HEK293T (cell line): ENCODE measurements at regions not wholly inside any gene's neighbourhood (a gene's known extent, or its start where the extent isn't known, plus 50 kb on each side); places are given as distances from the start of the nearest gene placed in this dataset.

Experiments used
- CTCF ChIA-PET: fragments of 350-600 bp; formaldehyde crosslinking; extraction: SDS; loops from one replicate; lab custom pipeline; 2021; ENCODE audit warnings: antibody characterized with exemption, inconsistent platforms; lab: Yijun Ruan, JAX
- POLR2A ChIA-PET: fragments of 350-600 bp; formaldehyde crosslinking; extraction: SDS; loops from one replicate; lab custom pipeline; 2020; ENCODE audit warnings: antibody characterized with exemption, inconsistent platforms; lab: Yijun Ruan, JAX
- DNase-seq: peaks from one replicate; pipeline ENCODE4 v3.0.0; 2012; ENCODE audit warnings: mixed read lengths; ENCODE audit errors: extremely low spot score
- ARNT ChIP-seq: fragments of 450-650 bp; IDR thresholded peaks from 2 replicates; pipeline ENCODE4 v1.6.1; 2017; ENCODE audit warnings: mild to moderate bottlenecking
- BHLHE40 ChIP-seq: fragments of 450-650 bp; IDR thresholded peaks from 2 replicates; pipeline ENCODE4 v1.6.1; 2016; ENCODE audit warnings: mild to moderate bottlenecking, moderate library complexity, borderline replicate concordance
- CTBP1 ChIP-seq: fragments of 450-650 bp; IDR thresholded peaks from 2 replicates; pipeline ENCODE4 v1.6.1; 2016; ENCODE audit warnings: borderline replicate concordance
- ELF4 ChIP-seq: fragments of 450-650 bp; IDR thresholded peaks from 2 replicates; pipeline ENCODE4 v1.6.1; 2017; ENCODE audit warnings: antibody characterized with exemption
- FOXA1 ChIP-seq: fragments of 450-650 bp; IDR thresholded peaks from 2 replicates; pipeline ENCODE4 v1.6.1; 2016; ENCODE audit warnings: mild to moderate bottlenecking
- FOXK2 ChIP-seq: fragments of 450-650 bp; IDR thresholded peaks from 2 replicates; pipeline ENCODE4 v1.6.1; 2016; ENCODE audit warnings: mild to moderate bottlenecking
- FOXM1 ChIP-seq: fragments of 450-650 bp; IDR thresholded peaks from 2 replicates; pipeline ENCODE4 v1.6.1; 2017; ENCODE audit warnings: mild to moderate bottlenecking, borderline replicate concordance
- HDGF ChIP-seq: fragments of 450-650 bp; IDR thresholded peaks from 2 replicates; pipeline ENCODE4 v1.6.1; 2017; ENCODE audit warnings: antibody characterized with exemption, borderline replicate concordance
- L3MBTL2 ChIP-seq: fragments of 450-650 bp; conservative IDR thresholded peaks from 2 replicates; pipeline ENCODE4 v1.6.1; 2016; ENCODE audit warnings: mild to moderate bottlenecking
- LEF1 ChIP-seq: fragments of 450-650 bp; IDR thresholded peaks from 2 replicates; pipeline ENCODE4 v1.6.1; 2017; ENCODE audit warnings: mild to moderate bottlenecking, borderline replicate concordance
- NFRKB ChIP-seq: fragments of 450-650 bp; IDR thresholded peaks from 2 replicates; pipeline ENCODE4 v1.6.1; 2016; ENCODE audit warnings: mild to moderate bottlenecking, moderate library complexity
- PKNOX1 ChIP-seq: fragments of 450-650 bp; IDR thresholded peaks from 2 replicates; pipeline ENCODE4 v1.6.1; 2016
- SP1 ChIP-seq: fragments of 450-650 bp; IDR thresholded peaks from 2 replicates; pipeline ENCODE4 v1.6.1; 2017
- SUZ12 ChIP-seq: fragments of 450-650 bp; IDR thresholded peaks from 2 replicates; pipeline ENCODE4 v1.6.1; 2016; ENCODE audit warnings: mild to moderate bottlenecking
- TARDBP ChIP-seq: fragments of 450-650 bp; IDR thresholded peaks from 2 replicates; pipeline ENCODE4 v1.6.1; 2016
- ZNF384 ChIP-seq: fragments of 450-650 bp; IDR thresholded peaks from 2 replicates; pipeline ENCODE4 v1.6.1; 2016

- ChIA-PET POLR2A (interaction anchor here (0.5 kb wide), 1 partner anchor 16 kb away, joined by 3 read pairs; no protein-coding TSS in a partner anchor), CTCF (no interaction called here)
- no peak for DNase-seq
- TF ChIP-seq LEF1 = no peak
- TF ChIP-seq NFRKB = no peak
- no peak for TF ChIP-seq CTBP1
- TF ChIP-seq L3MBTL2 = no peak
- TF ChIP-seq FOXA1 = no peak
- TF ChIP-seq FOXM1 = no peak
Observed at GRCh38 chr18:61683856-61684255, 209.0 kb downstream of the RNF152 start.

GRCh38 chr18:61681065-61681464 is 211.7 kb downstream of the RNF152 start:
- ChIA-PET POLR2A (no interaction called here), CTCF (no interaction called here)
- no peak for DNase-seq
- no peak for TF ChIP-seq FOXA1
- no peak for TF ChIP-seq NFRKB
- no peak for TF ChIP-seq FOXK2
- TF ChIP-seq SUZ12 = no peak
- no peak for TF ChIP-seq TARDBP
- TF ChIP-seq HDGF = no peak
- no peak for TF ChIP-seq BHLHE40
- no peak for TF ChIP-seq FOXM1
- TF ChIP-seq PKNOX1 = no peak
- TF ChIP-seq L3MBTL2 = no peak
- no peak for TF ChIP-seq ARNT
- TF ChIP-seq SP1 = no peak
- no peak for TF ChIP-seq CTBP1

GRCh38 chr18:61679836-61680235 is 213.0 kb downstream of the RNF152 start:
- CTCF ChIA-PET = no interaction called here
- DNase-seq = no peak
- POLR2A ChIA-PET = no interaction called here
- no peak for TF ChIP-seq PKNOX1
- no peak for TF ChIP-seq CTBP1
- TF ChIP-seq SP1 = no peak
- no peak for TF ChIP-seq L3MBTL2
- no peak for TF ChIP-seq LEF1
- TF ChIP-seq BHLHE40 = no peak
- TF ChIP-seq TARDBP = no peak
- no peak for TF ChIP-seq FOXM1
- TF ChIP-seq FOXK2 = no peak
- TF ChIP-seq ZNF384 = no peak
- no peak for TF ChIP-seq SUZ12
- TF ChIP-seq ELF4 = no peak
- no peak for TF ChIP-seq NFRKB

- no peak for TF ChIP-seq SUZ12
- TF ChIP-seq ARNT = no peak
- no peak for TF ChIP-seq TARDBP
- TF ChIP-seq FOXK2 = no peak
- no peak for TF ChIP-seq FOXM1
- no peak for TF ChIP-seq CTBP1
- TF ChIP-seq ELF4 = no peak
- TF ChIP-seq NFRKB = no peak
- no peak for TF ChIP-seq ZNF384
- no peak for TF ChIP-seq PKNOX1
- no peak for DNase-seq
- ChIA-PET CTCF (no interaction called here), POLR2A (no interaction called here)
Observed at GRCh38 chr18:61677435-61677970, 215.3 kb downstream of the RNF152 start.

GRCh38 chr18:61676773-61677434 is 215.9 kb downstream of the RNF152 start:
- DNase-seq = no peak
- POLR2A ChIA-PET = no interaction called here
- CTCF ChIA-PET = no interaction called here
- TF ChIP-seq CTBP1 (no peak), LEF1 (no peak), TARDBP (no peak), SUZ12 (no peak), NFRKB (no peak), ARNT (no peak), FOXA1 (no peak), SP1 (no peak), BHLHE40 (no peak), L3MBTL2 (no peak), FOXK2 (no peak), HDGF (no peak), ELF4 (no peak)

GRCh38 chr18:61669320-61669719 is 223.5 kb downstream of the RNF152 start:
- POLR2A ChIA-PET = no interaction called here

More at GRCh38 chr18:61669320-61669719, 223.5 kb downstream of the RNF152 start:
- DNase-seq = no peak
- TF ChIP-seq FOXK2 (no peak), SP1 (no peak), SUZ12 (no peak), ARNT (no peak), HDGF (no peak), ELF4 (no peak), FOXA1 (no peak), NFRKB (no peak), ZNF384 (no peak)
- CTCF ChIA-PET = no interaction called here
